ENCODE measurements at regions not wholly inside any gene's neighbourhood (a gene's known extent, or its start where the extent isn't known, plus 50 kb on each side); places are given as distances from the start of the nearest gene placed in this dataset.

GRCh38 chr6:148222846-148223245 is 119.8 kb upstream of the SASH1 start:
- Mint-ChIP-seq H3K27me3 (ENCODE audit: low read depth) (no peaks in the 10 kb centered on the region), H3K36me3 (no peaks in the 10 kb centered on the region), H3K27ac (no peak overlapping the region), H3K4me3 (no peak overlapping the region), H3K9me3 (no peaks in the 10 kb centered on the region), H3K4me1 (peaks cover 29% of the 10 kb centered on the region)
- TF ChIP-seq, protein P1, sequence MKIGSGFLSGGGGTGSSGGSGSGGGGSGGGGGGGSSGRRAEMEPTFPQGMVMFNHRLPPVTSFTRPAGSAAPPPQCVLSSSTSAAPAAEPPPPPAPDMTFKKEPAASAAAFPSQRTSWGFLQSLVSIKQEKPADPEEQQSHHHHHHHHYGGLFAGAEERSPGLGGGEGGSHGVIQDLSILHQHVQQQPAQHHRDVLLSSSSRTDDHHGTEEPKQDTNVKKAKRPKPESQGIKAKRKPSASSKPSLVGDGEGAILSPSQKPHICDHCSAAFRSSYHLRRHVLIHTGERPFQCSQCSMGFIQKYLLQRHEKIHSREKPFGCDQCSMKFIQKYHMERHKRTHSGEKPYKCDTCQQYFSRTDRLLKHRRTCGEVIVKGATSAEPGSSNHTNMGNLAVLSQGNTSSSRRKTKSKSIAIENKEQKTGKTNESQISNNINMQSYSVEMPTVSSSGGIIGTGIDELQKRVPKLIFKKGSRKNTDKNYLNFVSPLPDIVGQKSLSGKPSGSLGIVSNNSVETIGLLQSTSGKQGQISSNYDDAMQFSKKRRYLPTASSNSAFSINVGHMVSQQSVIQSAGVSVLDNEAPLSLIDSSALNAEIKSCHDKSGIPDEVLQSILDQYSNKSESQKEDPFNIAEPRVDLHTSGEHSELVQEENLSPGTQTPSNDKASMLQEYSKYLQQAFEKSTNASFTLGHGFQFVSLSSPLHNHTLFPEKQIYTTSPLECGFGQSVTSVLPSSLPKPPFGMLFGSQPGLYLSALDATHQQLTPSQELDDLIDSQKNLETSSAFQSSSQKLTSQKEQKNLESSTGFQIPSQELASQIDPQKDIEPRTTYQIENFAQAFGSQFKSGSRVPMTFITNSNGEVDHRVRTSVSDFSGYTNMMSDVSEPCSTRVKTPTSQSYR (CRISPR knock-in tag; IDR thresholded peaks at IDR 0.05) = no peak
- TF ChIP-seq CBFB (CRISPR knock-in tag; IDR thresholded peaks at IDR 0.05; ENCODE audit: low read depth) (no peak), FOXK1 (CRISPR knock-in tag; IDR thresholded peaks at IDR 0.05) (no peak), RELA (CRISPR knock-in tag; IDR thresholded peaks at IDR 0.05; ENCODE audit: borderline replicate concordance) (no peak), CREM (CRISPR knock-in tag; IDR thresholded peaks at IDR 0.05) (no peak), TEAD1 (CRISPR knock-in tag; IDR thresholded peaks at IDR 0.05) (no peak), ZNF423 (CRISPR knock-in tag; IDR thresholded peaks at IDR 0.05) (no peak), SMAD4 (CRISPR knock-in tag; IDR thresholded peaks at IDR 0.05) (no peak), FOXJ3 (CRISPR knock-in tag; IDR thresholded peaks at IDR 0.05; ENCODE audit: borderline replicate concordance) (no peak), PREB (CRISPR knock-in tag; IDR thresholded peaks at IDR 0.05; ENCODE audit: borderline replicate concordance) (no peak), ATF1 (CRISPR knock-in tag; IDR thresholded peaks at IDR 0.05) (no peak), ZNF232 (CRISPR knock-in tag; IDR thresholded peaks at IDR 0.05) (no peak), PRRX2 (CRISPR knock-in tag; IDR thresholded peaks at IDR 0.05) (no peak), MXD4 (CRISPR knock-in tag; IDR thresholded peaks at IDR 0.05; ENCODE audit: borderline replicate concordance) (no peak), ESRRA (CRISPR knock-in tag; IDR thresholded peaks at IDR 0.05; ENCODE audit: borderline replicate concordance) (no peak)
- TF ChIP-seq, protein P2, sequence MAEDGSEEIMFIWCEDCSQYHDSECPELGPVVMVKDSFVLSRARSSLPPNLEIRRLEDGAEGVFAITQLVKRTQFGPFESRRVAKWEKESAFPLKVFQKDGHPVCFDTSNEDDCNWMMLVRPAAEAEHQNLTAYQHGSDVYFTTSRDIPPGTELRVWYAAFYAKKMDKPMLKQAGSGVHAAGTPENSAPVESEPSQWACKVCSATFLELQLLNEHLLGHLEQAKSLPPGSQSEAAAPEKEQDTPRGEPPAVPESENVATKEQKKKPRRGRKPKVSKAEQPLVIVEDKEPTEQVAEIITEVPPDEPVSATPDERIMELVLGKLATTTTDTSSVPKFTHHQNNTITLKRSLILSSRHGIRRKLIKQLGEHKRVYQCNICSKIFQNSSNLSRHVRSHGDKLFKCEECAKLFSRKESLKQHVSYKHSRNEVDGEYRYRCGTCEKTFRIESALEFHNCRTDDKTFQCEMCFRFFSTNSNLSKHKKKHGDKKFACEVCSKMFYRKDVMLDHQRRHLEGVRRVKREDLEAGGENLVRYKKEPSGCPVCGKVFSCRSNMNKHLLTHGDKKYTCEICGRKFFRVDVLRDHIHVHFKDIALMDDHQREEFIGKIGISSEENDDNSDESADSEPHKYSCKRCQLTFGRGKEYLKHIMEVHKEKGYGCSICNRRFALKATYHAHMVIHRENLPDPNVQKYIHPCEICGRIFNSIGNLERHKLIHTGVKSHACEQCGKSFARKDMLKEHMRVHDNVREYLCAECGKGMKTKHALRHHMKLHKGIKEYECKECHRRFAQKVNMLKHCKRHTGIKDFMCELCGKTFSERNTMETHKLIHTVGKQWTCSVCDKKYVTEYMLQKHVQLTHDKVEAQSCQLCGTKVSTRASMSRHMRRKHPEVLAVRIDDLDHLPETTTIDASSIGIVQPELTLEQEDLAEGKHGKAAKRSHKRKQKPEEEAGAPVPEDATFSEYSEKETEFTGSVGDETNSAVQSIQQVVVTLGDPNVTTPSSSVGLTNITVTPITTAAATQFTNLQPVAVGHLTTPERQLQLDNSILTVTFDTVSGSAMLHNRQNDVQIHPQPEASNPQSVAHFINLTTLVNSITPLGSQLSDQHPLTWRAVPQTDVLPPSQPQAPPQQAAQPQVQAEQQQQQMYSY (CRISPR knock-in tag; IDR thresholded peaks at IDR 0.05) = no peak
- TF ChIP-seq, protein P3, sequence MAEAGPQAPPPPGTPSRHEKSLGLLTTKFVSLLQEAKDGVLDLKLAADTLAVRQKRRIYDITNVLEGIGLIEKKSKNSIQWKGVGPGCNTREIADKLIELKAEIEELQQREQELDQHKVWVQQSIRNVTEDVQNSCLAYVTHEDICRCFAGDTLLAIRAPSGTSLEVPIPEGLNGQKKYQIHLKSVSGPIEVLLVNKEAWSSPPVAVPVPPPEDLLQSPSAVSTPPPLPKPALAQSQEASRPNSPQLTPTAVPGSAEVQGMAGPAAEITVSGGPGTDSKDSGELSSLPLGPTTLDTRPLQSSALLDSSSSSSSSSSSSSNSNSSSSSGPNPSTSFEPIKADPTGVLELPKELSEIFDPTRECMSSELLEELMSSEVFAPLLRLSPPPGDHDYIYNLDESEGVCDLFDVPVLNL (CRISPR knock-in tag; IDR thresholded peaks at IDR 0.05; ENCODE audit: borderline replicate concordance, low read depth) = no peak
- DNase-seq (ENCODE audit: low spot score) (no peak), ATAC-seq (no peak)
- CTCF ChIA-PET = no interaction called here
- POLR2A ChIA-PET = no interaction called here

DNA sequence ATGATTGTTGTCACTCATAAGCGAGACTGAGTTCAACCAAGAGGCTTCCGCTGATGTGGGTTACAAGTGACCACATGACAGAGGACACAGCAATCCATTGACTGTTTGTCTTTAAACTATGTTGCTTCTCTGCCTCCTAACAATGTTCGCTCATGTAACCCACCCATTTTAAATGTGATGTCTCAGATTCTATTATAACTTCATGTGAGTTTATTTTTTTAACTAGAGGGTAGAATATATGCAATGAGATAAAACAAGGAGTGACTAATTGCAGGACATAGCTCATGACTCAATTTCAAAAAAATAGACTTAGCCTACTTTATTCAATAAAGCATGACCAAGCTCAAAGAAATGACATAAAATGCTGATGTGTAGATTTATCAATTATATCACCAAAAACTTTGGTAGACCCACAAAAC is 119.2 kb upstream of the SASH1 start:
- ChIA-PET POLR2A (no interaction called here), CTCF (no interaction called here)
- ATAC-seq = no peak
- Mint-ChIP-seq H3K4me3 (no peak overlapping the region), H3K27ac (no peak overlapping the region), H3K36me3 (no peaks in the 10 kb centered on the region), H3K9me3 (no peaks in the 10 kb centered on the region), H3K4me1 (peaks cover 25% of the 10 kb centered on the region), H3K27me3 (ENCODE audit: low read depth) (no peaks in the 10 kb centered on the region)
- no peak for DNase-seq (ENCODE audit: low spot score)
- TF ChIP-seq ZNF263 (CRISPR knock-in tag; IDR thresholded peaks at IDR 0.05; ENCODE audit: low read depth) (no peak), SMAD4 (CRISPR knock-in tag; IDR thresholded peaks at IDR 0.05) (no peak), TEAD4 (CRISPR knock-in tag; IDR thresholded peaks at IDR 0.05) (no peak), E2F5 (CRISPR knock-in tag; IDR thresholded peaks at IDR 0.05) (no peak), EMX1 (CRISPR knock-in tag; IDR thresholded peaks at IDR 0.05) (no peak), ZNF317 (CRISPR knock-in tag; IDR thresholded peaks at IDR 0.05; ENCODE audit: borderline replicate concordance, low read depth) (no peak), KAT7 (CRISPR knock-in tag; IDR thresholded peaks at IDR 0.05; ENCODE audit: borderline replicate concordance) (no peak), TEAD1 (CRISPR knock-in tag; IDR thresholded peaks at IDR 0.05) (no peak), CBFB (CRISPR knock-in tag; IDR thresholded peaks at IDR 0.05; ENCODE audit: low read depth) (no peak)
- TF ChIP-seq, protein P2 (CRISPR knock-in tag; IDR thresholded peaks at IDR 0.05) = no peak
